Activated B cell treated with CpG ODN at 0.5 μM for 24 hours (primary cell): ENCODE measurements at regions not wholly inside any gene's neighbourhood (a gene's known extent, or its start where the extent isn't known, plus 50 kb on each side); places are given as distances from the start of the nearest gene placed in this dataset.

Source experiments
- ATAC-seq: fragments of 200-7000 bp; cut with Tn5 transposase; one replicate; pipeline ENCODE4 v1.10.0; 2021; ENCODE audit warnings: low read depth, mild to moderate bottlenecking, moderate library complexity
- CTCF ChIA-PET: fragments of 350-600 bp; sonication (Branson Sonifier 250); formaldehyde crosslinking; loops from one replicate; lab custom pipeline; 2021; ENCODE audit warnings: antibody characterized with exemption; lab: Charles Lee
- POLR2A ChIA-PET: fragments of 350-600 bp; sonication (Branson Sonifier 250); formaldehyde crosslinking; loops from one replicate; lab custom pipeline; 2021; ENCODE audit warnings: antibody characterized with exemption; lab: Charles Lee
- DNase-seq: peaks from one replicate; pipeline ENCODE4 v3.0.0; 2022
- H3K27ac Mint-ChIP-seq: one replicate; pipeline ENCODE4 v1.8.0; 2020; ENCODE audit warnings: mixed read lengths
- H3K27me3 Mint-ChIP-seq: one replicate; pipeline ENCODE4 v1.8.0; 2021; ENCODE audit warnings: mixed read lengths
- H3K36me3 Mint-ChIP-seq: one replicate; pipeline ENCODE4 v1.8.0; 2021; ENCODE audit warnings: low read depth, mixed read lengths
- H3K4me1 Mint-ChIP-seq: one replicate; pipeline ENCODE4 v1.8.0; 2021; ENCODE audit warnings: mixed read lengths
- H3K4me3 Mint-ChIP-seq: one replicate; pipeline ENCODE4 v1.8.0; 2020; ENCODE audit warnings: mild to moderate bottlenecking, mixed read lengths
- H3K9me3 Mint-ChIP-seq: one replicate; pipeline ENCODE4 v1.8.0; 2020; ENCODE audit warnings: mixed read lengths
- intact Hi-C: fragments of 100-400 bp; cut with micrococcal nuclease; formaldehyde crosslinking; loops from one replicate; pipeline ENCODE4 v1.15.1; 2024
- TF ChIP-seq, protein P1 (sequence below): fragments of 200-600 bp; IDR thresholded peaks from one replicate; pipeline ENCODE4 v1.8.0; 2022; ENCODE audit warnings: antibody characterized with exemption, mild to moderate bottlenecking

DNA sequence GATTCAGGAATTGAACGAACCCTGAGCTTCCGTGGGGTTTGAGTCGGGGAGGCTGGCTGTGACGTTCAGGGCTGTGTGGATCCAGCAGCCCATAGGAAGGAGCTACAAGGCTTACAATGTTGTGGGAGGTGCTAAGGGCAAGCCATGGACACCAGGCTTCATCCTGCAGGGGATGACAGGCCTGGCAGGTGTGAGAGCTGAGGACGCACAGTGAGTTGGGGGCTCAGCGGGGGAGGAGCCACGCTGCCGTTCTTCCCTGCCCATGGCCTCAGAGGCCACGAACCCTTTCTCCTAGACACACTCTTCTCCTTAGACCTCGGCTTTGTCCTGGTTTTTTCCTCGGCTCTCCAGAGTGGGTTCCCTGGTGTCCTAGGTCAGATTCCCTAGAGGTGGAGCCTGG, 78.1 kb upstream of the SLC22A11 start:
- no peak overlapping the region for H3K4me3 Mint-ChIP-seq
- no peak overlapping the region for H3K27ac Mint-ChIP-seq
- POLR2A ChIA-PET = no interaction called here
- CTCF ChIA-PET = no interaction called here
- ATAC-seq (no peak), DNase-seq (no peak)
- intact Hi-C loops = no loop called here
- H3K36me3 Mint-ChIP-seq = no peaks in the 10 kb centered on the region
- TF ChIP-seq, protein P1, sequence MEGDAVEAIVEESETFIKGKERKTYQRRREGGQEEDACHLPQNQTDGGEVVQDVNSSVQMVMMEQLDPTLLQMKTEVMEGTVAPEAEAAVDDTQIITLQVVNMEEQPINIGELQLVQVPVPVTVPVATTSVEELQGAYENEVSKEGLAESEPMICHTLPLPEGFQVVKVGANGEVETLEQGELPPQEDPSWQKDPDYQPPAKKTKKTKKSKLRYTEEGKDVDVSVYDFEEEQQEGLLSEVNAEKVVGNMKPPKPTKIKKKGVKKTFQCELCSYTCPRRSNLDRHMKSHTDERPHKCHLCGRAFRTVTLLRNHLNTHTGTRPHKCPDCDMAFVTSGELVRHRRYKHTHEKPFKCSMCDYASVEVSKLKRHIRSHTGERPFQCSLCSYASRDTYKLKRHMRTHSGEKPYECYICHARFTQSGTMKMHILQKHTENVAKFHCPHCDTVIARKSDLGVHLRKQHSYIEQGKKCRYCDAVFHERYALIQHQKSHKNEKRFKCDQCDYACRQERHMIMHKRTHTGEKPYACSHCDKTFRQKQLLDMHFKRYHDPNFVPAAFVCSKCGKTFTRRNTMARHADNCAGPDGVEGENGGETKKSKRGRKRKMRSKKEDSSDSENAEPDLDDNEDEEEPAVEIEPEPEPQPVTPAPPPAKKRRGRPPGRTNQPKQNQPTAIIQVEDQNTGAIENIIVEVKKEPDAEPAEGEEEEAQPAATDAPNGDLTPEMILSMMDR = no peak
- no peaks in the 10 kb centered on the region for H3K9me3 Mint-ChIP-seq
- no peaks in the 10 kb centered on the region for H3K4me1 Mint-ChIP-seq
- H3K27me3 Mint-ChIP-seq = peaks cover 28% of the 10 kb centered on the region

DNA sequence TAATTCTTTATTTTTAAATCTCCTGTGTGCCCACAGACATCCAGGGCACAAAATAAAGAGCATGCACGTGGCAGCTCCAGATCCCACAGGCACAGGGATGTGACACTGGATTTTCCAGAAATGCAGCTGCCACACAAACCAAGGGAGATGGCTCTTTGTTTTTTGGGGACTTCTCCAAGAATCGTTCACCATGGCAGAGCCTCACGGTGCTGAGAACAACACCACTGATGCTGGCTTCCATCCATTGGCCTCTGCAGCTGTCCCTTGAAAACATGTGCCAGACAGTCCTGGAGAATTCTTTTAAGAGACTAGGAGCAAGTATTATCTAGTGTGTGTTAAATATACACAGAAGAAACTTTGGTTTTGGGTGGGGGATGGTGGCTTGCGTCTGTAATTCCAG, 73.2 kb upstream of the SLC22A11 start:
- H3K27ac Mint-ChIP-seq = no peak overlapping the region
- no peak for ATAC-seq
- TF ChIP-seq, protein P1 = no peak
- intact Hi-C loops = no loop called here
- no peak for DNase-seq
- no peaks in the 10 kb centered on the region for H3K9me3 Mint-ChIP-seq
- H3K27me3 Mint-ChIP-seq = peaks cover 29% of the 10 kb centered on the region
- H3K4me3 Mint-ChIP-seq = no peak overlapping the region
- POLR2A ChIA-PET = no interaction called here
- no peaks in the 10 kb centered on the region for H3K4me1 Mint-ChIP-seq
- CTCF ChIA-PET = no interaction called here
- no peaks in the 10 kb centered on the region for H3K36me3 Mint-ChIP-seq

DNA sequence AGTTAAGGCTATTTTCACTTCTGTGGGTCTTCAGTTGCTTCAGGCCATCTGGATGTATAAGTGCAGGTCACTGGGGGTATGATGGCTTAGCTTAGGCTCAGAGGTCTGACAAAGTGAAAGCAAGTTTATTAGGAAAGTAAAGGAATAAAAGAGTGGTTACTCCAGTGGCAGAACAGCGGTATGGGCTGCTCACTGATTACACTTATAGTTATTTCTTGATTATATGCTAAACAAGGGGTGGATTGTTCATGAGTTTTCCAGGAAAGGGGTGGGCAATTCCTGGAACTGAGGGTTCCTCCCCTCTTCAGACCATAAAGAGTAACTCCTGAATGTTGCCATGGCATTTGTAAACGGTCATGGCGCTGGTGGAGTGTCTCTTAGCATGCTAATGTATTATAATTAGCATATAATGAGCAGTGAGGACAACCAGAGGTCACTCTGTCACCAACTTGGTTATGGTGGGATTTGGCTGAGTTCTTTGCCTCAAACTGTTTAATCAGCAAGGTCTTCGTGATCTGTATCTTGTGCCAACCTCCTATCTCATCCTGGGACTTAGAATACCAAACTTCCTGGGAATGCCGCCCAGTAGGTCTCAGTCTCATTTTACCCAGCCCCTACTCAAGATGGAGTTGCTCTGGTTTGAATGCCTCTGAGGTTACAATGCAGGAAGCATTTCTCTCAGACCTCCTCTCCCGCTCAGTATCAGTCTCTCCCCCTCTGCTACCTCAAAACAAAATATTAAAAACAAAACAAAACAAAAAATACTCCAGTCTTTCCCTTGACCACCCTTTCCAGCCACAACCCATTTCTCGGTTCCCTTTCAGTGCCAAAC, 71.3 kb upstream of the SLC22A11 start:
- DNase-seq (no peak), ATAC-seq (no peak)
- Mint-ChIP-seq H3K27ac (no peak overlapping the region), H3K36me3 (no peaks in the 10 kb centered on the region), H3K4me3 (no peak overlapping the region), H3K27me3 (peaks cover 25% of the 10 kb centered on the region), H3K9me3 (no peaks in the 10 kb centered on the region), H3K4me1 (peaks cover under 1% of the 10 kb centered on the region)
- intact Hi-C loops = no loop called here
- CTCF ChIA-PET = no interaction called here
- POLR2A ChIA-PET = no interaction called here
- TF ChIP-seq, protein P1 = no peak

DNA sequence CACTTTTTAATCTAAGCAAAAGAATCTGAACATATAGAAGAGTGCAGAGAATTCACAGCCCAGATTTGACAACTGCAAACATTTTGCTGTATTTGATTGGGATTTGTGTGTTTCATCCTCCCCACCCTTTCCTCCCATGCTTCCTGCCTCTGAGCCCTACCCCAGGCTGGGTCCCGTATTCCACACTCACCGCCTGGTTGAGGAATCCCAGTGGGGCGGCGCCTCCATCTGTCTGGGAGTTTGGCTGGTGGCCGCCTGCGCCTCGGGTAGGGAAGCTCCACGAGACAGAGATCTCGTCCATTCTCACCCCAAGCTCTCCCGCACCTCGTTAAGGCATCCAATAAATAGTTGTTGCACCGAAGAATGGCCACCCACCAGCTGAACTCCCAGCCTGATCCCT, 70.7 kb upstream of the SLC22A11 start:
- ATAC-seq (no peak), DNase-seq (no peak)
- intact Hi-C loops = no loop called here
- TF ChIP-seq, protein P1 = no peak
- Mint-ChIP-seq H3K9me3 (no peaks in the 10 kb centered on the region), H3K27ac (no peak overlapping the region), H3K36me3 (no peaks in the 10 kb centered on the region), H3K4me1 (peaks cover 6% of the 10 kb centered on the region), H3K27me3 (peaks cover 32% of the 10 kb centered on the region), H3K4me3 (no peak overlapping the region)
- POLR2A ChIA-PET = no interaction called here
- CTCF ChIA-PET = no interaction called here

DNA sequence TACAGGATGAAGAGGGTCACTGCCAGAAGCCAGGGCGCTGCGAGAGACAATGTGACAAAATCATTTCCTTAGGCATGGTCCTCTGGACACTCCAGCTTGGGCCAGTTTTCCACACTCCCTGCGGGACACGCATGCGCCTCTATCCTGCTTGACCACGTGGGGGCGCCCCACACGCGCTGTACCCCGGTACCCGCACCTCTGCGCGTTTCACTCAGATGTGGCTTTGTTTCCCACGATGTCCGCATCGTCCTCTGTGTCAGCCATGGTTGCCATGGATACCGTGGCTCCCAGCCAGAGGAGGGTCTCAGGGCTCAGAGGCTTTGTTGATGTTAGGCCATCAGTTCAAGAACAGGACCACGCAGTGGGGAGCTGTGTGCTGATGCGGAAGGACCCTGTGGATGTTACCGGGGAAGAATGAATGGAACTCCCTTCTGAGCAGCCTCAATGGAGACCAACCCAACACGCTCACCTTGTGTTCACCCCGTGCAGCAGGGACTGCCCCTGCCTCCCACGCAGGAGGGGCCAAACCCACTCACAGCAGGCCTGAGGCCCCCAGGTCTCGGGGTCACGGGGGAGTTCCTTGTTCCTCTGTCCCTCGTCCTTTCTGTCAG, 65.8 kb upstream of the SLC22A11 start:
- POLR2A ChIA-PET = no interaction called here
- TF ChIP-seq, protein P1 = peak; percentile 36
- Mint-ChIP-seq H3K9me3 (no peaks in the 10 kb centered on the region), H3K27ac (no peak overlapping the region), H3K27me3 (peaks cover 18% of the 10 kb centered on the region), H3K36me3 (no peaks in the 10 kb centered on the region), H3K4me1 (peaks cover 18% of the 10 kb centered on the region), H3K4me3 (no peak overlapping the region)
- CTCF ChIA-PET = no interaction called here
- ATAC-seq (peak; percentile 49), DNase-seq (peak; percentile 36)
- intact Hi-C loops = loop anchor here (1.0 kb wide), 1 partner anchor 159 kb away; no protein-coding TSS in a partner anchor
